SH-SY5Y (cell line): ENCODE measurements at regions not wholly inside any gene's neighbourhood (a gene's known extent, or its start where the extent isn't known, plus 50 kb on each side); places are given as distances from the start of the nearest gene placed in this dataset.

Experiments
- GATA2 ChIP-seq: IDR thresholded peaks from 2 replicates; pipeline ENCODE4 v1.6.1; 2011; ENCODE audit warnings: mild to moderate bottlenecking, low read depth, low read length
- GATA3 ChIP-seq: IDR thresholded peaks from 2 replicates; pipeline ENCODE4 v1.6.1; 2011; ENCODE audit warnings: low read depth, mild to moderate bottlenecking, low read length, moderate library complexity

DNA sequence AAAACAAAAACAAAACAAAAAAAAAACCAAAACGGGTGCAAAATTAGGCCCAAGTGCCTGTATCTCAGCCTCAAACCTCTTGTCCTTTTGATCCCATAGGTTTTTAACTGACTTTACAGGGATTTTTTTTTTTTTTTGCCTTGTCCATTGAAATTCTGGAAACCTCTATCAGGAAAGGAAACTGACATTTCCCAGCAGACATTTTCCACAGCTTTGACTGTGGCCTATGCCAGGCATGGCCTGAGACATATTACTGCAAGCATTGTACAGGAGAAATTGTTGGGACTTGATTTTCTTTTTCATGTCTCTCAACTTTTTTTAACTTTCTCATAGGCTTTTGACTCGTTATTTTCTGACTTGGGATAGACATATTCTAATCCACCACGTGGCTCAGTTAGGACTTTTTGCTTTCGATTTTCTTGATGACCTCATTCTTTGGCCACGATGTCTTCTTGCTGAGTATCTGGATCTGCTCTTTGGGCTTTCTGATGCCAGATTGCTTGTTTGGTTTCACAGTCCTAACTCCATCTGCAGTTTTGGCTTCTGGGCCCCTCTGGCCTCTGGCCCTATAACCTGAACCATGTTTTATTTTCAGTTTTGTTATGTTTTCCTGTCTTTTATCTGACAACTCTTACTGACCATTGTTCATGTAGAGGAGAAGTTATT is 336.1 kb upstream of the C11orf87 start:
- no peak for TF ChIP-seq GATA2
- TF ChIP-seq GATA3: no peak
